T1000 (cell line): ENCODE measurements at regions not wholly inside any gene's neighbourhood (a gene's known extent, or its start where the extent isn't known, plus 50 kb on each side); places are given as distances from the start of the nearest gene placed in this dataset.
"Not testable (repeated sequence)": the region's sequence is repeated elsewhere in the genome, so short reads cannot be mapped to it uniquely, and the experiment has no call there.

Experiments used
- DNase-seq: peaks from one replicate; lab custom pipeline; 2025; ENCODE audit warnings: mixed read lengths; lab: John Stamatoyannopoulos, UW

- DNase-seq, result no peak
Measured at GRCh38 chr2:224261326-224261725, 140.6 kb downstream of the FAM124B start.

- DNase-seq, result no peak
Measured at GRCh38 chr2:224260372-224261020, 141.4 kb downstream of the FAM124B start.

DNA sequence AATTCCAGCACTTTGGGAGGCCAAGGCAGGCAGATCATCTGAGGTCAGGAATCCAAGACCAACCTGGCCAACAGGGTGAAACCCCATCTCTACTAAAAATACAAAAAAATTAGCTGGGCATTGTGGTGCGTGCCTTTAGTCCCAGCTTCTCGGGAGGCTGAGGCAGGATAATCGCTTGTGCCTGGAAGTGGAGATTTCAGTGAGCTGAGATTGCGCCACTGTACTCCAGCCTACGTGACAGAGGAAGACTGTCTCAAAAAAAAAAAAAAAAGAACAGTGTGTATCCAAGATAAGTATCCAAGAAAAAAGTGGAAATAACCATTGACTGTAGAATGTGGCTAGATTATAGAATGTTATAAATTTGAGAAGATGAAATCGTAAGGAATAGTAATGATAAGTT, 142.1 kb downstream of the FAM124B start:
- DNase-seq, result no peak

DNA sequence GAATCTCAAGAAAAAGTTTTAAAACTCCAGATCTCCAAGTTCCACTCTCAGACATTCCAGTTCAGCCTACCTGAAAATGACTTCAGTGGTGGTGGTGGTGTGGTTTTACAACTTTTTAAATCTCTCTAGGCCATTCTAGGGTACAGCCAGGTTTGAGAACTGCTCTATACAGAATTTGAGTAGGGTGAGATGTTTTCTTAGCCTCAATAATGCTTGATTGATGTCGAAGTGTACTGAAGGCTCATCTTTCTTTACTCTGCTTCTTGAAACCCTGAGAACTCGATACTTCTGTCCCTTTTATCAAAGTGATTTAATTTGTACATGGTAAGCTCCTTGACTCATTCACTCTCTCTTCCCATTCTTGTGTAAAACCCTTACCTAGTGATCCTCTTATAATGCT, 143.8 kb downstream of the FAM124B start:
- DNase-seq, result no peak

DNA sequence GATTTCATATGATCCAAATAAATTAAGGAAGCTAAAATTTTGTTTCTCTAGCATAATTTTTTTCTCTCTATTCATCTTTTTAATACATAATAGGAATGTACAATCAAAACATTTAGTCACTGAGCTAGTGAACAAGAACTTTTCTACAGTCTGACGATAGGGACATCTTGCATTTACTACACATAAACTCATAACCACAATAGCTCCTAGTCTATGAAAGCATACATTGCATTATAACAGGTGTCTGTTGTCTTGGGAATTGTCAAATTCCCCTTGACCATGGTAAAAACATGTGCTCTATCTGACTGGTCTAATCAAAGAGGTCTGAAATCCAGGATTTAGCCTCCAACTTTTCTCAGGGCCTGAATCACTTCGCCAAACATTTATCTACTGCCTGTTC, 144.8 kb downstream of the FAM124B start:
- DNase-seq, result no peak

- no peak for DNase-seq
Measured at GRCh38 chr2:224253464-224253863, 148.4 kb downstream of the FAM124B start.

- no peak for DNase-seq
Measured at GRCh38 chr2:224252631-224253030, 149.3 kb downstream of the FAM124B start.

DNA sequence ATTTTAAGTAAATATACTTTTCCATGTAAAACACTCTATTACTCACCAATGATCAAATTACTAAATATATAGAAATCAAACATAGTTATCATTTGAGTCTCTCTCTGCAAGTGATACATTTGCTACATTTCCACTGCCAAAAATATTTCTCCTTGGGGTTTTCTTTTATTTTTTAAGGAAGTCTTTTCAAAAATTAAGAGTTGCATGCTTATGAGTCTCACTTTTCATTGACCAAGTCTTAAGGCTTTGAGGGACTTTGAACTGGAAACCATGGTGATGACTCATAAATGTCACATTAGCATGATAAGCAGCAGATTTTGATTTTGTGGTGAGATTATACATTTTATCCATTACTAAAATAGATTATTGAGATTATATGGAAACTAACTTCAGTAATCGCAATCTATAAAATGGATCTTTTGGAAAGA, 152.9 kb downstream of the FAM124B start:
- no peak for DNase-seq

- DNase-seq, result no peak
Measured at GRCh38 chr2:224242561-224242960, 159.3 kb downstream of the FAM124B start.

DNA sequence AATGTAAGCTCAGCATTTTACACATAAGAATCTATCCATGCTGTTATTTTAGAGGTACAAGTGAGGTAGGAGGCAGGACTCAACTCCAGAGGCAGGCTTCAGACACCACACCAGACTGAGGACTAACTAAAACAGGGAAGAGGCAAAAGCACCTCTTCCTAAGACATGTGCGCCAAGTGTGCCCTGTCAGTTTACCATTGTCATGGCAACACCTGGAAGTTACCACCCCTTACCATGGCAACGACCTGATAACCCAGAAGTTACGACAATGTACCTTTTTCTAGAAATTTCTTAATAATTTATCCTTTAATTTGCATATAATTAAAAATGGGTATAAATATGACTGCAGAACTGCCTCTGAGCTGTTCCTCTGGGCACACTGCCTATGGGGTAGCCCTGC, 160.1 kb downstream of the FAM124B start:
- no peak for DNase-seq

GRCh38 chr2:224241001-224241400, 160.9 kb downstream of the FAM124B start:
- DNase-seq, result no peak

DNA sequence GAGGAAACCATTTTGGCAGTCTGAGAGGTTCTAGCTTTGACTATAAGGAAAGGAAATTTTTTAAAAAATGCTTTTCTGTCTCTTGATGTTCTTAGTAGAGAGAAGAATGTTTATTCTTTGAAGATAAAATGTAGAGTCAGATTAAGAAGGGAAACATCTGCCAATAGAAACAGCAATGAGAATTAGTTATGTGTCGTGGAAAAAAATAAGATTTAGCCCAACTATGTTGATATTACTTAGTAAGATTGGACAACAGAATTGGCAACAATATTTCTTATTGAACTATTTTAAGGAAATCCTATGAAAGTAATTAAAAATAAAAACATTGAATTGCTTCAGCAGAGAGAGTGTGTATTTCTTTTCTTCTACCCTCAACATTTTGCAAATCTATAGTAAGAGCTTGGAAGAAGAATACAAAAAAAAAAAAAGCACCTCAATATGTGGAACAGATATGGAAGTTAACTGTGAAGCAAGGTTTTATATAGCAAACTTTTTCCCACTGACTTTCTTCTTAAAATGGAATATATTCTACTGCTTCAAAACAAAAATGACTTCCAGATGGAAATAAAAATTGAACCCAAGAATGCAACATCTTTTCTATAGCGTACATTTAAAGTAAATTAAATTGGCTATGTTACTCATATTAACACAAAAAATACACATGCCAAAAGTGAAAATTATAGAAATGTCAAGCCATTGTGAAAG, 177.9 kb downstream of the FAM124B start:
- no peak for DNase-seq

- no peak for DNase-seq
Measured at GRCh38 chr2:224222974-224223373, 178.9 kb downstream of the FAM124B start.

- no peak for DNase-seq
Measured at GRCh38 chr2:224222291-224222690, 179.6 kb downstream of the FAM124B start.

DNA sequence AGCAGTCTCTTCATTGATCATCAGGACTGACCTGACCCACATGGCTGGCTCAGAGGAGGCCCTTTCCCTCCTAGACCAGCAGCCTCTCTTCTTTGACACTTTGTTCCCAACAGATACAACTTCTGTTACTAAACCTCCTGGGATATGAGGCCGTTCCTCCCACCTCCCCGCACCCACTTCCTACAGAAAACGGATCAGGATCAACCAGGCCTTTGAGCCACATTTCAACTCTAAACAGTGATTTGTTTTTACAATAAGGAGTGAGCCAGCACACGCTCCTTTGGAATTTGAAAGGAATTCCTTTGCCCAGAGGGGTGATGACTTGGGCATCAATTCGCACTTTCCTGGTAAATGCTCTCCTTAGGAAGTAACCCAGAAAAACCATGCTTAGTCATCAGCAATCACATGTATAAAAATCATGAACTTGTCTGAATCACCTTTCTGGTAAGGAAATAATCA, 180.4 kb downstream of the FAM124B start:
- DNase-seq, result peak; percentile 60

GRCh38 chr2:224220586-224221255, 181.2 kb downstream of the FAM124B start:
- no peak for DNase-seq

- DNase-seq, result no peak
Measured at GRCh38 chr2:224219781-224220180, 180.7 kb upstream of the SERPINE2 start.

DNA sequence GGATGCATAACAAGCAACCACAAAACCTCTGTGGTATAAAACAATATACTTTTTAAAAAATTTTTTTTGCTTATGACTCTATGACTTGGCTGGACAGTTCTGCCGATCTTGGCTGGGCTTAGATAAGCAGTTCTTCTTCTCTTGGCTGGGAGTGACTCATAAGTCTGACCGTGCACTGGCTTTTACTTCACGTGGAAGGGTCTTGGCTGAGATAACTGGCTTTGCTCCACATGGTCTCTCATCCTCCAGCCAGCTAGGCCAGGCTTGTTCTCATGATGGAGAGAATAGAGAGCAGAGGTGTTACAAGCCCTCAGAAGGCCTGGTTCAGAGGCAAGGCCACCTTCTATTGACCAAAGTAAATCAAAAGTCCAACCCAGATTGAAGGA, 178.9 kb upstream of the SERPINE2 start:
- peak; percentile 16 for DNase-seq

GRCh38 chr2:224217233-224217961, 178.3 kb upstream of the SERPINE2 start:
- DNase-seq, result no peak

DNA sequence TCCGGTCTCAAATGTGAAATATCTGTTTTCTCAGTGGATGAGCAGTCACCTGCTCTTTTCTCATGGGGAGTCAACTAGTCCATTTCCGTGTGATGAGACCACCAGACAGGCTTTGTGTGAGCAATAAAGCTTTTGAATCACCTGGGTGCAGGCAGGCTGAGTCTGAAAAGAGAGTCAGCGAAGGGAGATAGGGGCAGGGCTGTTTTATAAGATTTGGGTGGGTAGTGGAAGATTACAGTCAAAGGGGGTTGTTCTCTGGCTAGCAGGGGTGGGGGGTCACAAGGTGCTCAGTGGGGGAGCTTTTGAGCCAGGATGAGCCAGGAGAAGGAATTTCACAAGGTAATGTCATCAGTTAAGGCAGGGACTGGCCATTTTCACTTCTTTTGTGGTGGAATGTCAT, 176.5 kb upstream of the SERPINE2 start:
- not testable (repeated sequence) for DNase-seq

DNA sequence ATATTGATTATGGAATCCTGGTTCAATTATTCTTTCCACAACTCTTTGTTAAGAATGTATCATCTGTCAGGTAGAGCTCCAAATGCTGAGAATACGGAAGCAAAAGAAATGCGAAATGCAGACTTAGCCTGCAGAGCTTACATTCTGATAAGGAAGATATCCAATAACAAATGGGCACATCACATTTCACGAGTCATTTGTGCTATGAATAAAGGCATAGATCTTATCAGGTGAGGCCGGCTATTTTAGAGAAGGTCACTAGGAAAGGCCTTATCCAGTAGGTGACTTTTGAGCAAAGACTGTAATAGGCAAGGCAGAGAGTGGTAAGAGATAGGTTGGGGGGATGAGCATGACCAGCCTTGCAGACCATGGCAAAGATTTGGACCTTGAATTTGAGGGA, 174.3 kb upstream of the SERPINE2 start:
- DNase-seq, result no peak

GRCh38 chr2:224211791-224212190, 172.7 kb upstream of the SERPINE2 start:
- no peak for DNase-seq

DNA sequence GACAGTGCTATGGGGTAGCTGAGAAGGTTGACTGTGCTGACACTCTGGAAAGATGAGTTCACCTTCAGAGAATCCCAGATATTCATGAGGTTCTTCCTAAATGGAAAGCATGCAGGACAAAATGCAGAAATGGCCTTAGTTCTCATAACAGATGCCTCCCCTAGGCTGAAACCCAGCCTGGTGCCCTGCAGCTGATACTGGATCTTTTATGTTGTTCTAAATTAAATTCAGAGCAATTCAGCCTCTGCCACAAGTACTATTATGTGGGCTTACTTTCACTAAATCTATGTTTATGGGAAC, 172.0 kb upstream of the SERPINE2 start:
- DNase-seq, result no peak
